RPMI7951 (cell line): ENCODE measurements at regions not wholly inside any gene's neighbourhood (a gene's known extent, or its start where the extent isn't known, plus 50 kb on each side); places are given as distances from the start of the nearest gene placed in this dataset.
"Not testable (repeated sequence)": the region's sequence is repeated elsewhere in the genome, so short reads cannot be mapped to it uniquely, and the experiment has no call there.

Experiments
- DNase-seq: peaks from one replicate; pipeline ENCODE4 v3.0.0-alpha.2; 2012; ENCODE audit warnings: low read depth

GRCh38 chr15:58357529-58358476, 74.0 kb upstream of the LIPC start:
- DNase-seq = no peak

- no peak for DNase-seq
Measured at GRCh38 chr15:58360421-58361090, 71.2 kb upstream of the LIPC start.

- peak; percentile 67 for DNase-seq
Measured at GRCh38 chr15:58361273-58361759, 70.5 kb upstream of the LIPC start.

- no peak for DNase-seq
Measured at GRCh38 chr15:58362262-58362922, 69.4 kb upstream of the LIPC start.

GRCh38 chr15:58363118-58363517, 68.7 kb upstream of the LIPC start:
- not testable (repeated sequence) for DNase-seq

GRCh38 chr15:58363673-58364072, 68.1 kb upstream of the LIPC start:
- not testable (repeated sequence) for DNase-seq

GRCh38 chr15:58365098-58365497, 66.7 kb upstream of the LIPC start:
- not testable (repeated sequence) for DNase-seq

GRCh38 chr15:58369261-58369701, 62.5 kb upstream of the LIPC start:
- DNase-seq = peak; percentile 40

GRCh38 chr15:58369956-58370355, 61.8 kb upstream of the LIPC start:
- no peak for DNase-seq

GRCh38 chr15:58374147-58374546, 57.6 kb upstream of the LIPC start:
- no peak for DNase-seq

- DNase-seq = no peak
Measured at GRCh38 chr15:58377193-58377592, 54.6 kb upstream of the LIPC start.

GRCh38 chr15:58378241-58379085, 53.3 kb upstream of the LIPC start:
- DNase-seq = peak; percentile 35

GRCh38 chr15:58379454-58379853, 52.3 kb upstream of the LIPC start:
- not testable (repeated sequence) for DNase-seq

GRCh38 chr15:58380280-58380945, 51.4 kb upstream of the LIPC start:
- no peak for DNase-seq

GRCh38 chr15:58381697-58382096, 50.1 kb upstream of the LIPC start:
- no peak for DNase-seq
